SH-SY5Y (cell line): ENCODE measurements at regions not wholly inside any gene's neighbourhood (a gene's known extent, or its start where the extent isn't known, plus 50 kb on each side); places are given as distances from the start of the nearest gene placed in this dataset.

Source experiments
- GATA2 ChIP-seq: IDR thresholded peaks from 2 replicates; pipeline ENCODE4 v1.6.1; 2011; ENCODE audit warnings: mild to moderate bottlenecking, low read depth, low read length
- GATA3 ChIP-seq: IDR thresholded peaks from 2 replicates; pipeline ENCODE4 v1.6.1; 2011; ENCODE audit warnings: low read depth, mild to moderate bottlenecking, low read length, moderate library complexity

DNA sequence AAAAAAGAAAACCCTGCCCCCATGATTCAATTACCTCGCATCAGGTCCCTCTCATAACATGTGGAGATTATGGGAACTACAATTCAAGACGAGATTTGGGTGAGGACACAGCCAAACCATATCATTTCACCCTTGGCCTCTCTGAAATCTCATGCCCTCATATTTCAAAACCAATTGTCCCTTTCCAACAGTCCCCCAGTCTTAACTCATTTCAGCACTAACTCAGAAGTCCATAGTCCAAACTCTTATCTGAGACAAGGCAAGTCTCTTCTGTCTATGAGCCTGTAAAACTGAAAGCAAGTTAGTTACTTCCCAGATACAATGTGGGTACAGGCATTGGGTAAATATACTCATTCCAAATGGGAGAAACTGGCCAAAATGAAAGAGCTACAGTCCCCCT is 536.1 kb downstream of the MEI4 start:
- TF ChIP-seq GATA2 (no peak), GATA3 (no peak)
